Tibial nerve (tissue), 4 donors: ENCODE measurements at regions not wholly inside any gene's neighbourhood (a gene's known extent, or its start where the extent isn't known, plus 50 kb on each side); places are given as distances from the start of the nearest gene placed in this dataset.

ENCODE experiments used
- DNase-seq, 2 donors: peaks; one replicate each; pipeline ENCODE4 v3.0.0-alpha.2; 2019; ENCODE audit warnings: low spot score in 2 of 2
- H3K27ac ChIP-seq, 4 donors: fragments of 200-600 bp; sonication (generic) in 3 of 4; one replicate each; pipeline ENCODE4 v1.5.1; 2017 to 2019; ENCODE audit warnings: mild to moderate bottlenecking in 1 of 4
- H3K27me3 ChIP-seq, 2 donors: fragments of 200-600 bp; sonication (generic) in 1 of 2; one replicate each; pipeline versions ENCODE4 v1.5.1 to v1.6.0; 2017 to 2019
- H3K36me3 ChIP-seq, 3 donors: fragments of 200-600 bp; sonication (generic); one replicate each; pipeline ENCODE4 v1.5.1; 2018 to 2019
- H3K4me1 ChIP-seq, 4 donors: fragments of 200-600 bp; sonication (generic) in 3 of 4; one replicate each; pipeline ENCODE4 v1.5.1; 2017 to 2019
- H3K4me3 ChIP-seq, 4 donors: fragments of 200-600 bp; sonication (generic) in 3 of 4; one replicate each; pipeline ENCODE4 v1.5.1; 2017 to 2019; ENCODE audit warnings: mild to moderate bottlenecking in 1 of 4, moderate library complexity in 1 of 4
- H3K9me3 ChIP-seq, 4 donors: fragments of 200-600 bp; sonication (generic) in 3 of 4; one replicate each; pipeline ENCODE4 v1.5.1; 2017 to 2019
- CTCF ChIP-seq, 5 experiments: fragments of 200-600 bp in 3 of 5; fragments of 450-650 bp in 2 of 5; sonication (generic) in 3 of 5; IDR thresholded peaks; one replicate each; pipeline ENCODE4 v1.5.1; 2016 to 2019; ENCODE audit warnings: antibody characterized with exemption in 5 of 5, mild to moderate bottlenecking in 3 of 5, moderate library complexity in 2 of 5
- EP300 ChIP-seq, 2 donors: sonication (generic); formaldehyde crosslinking; IDR thresholded peaks; one replicate each; pipeline ENCODE4 v1.6.1; 2017; ENCODE audit warnings: antibody characterized with exemption in 2 of 2, mild to moderate bottlenecking in 1 of 2
- POLR2A ChIP-seq, 2 donors: fragments of 450-650 bp; IDR thresholded peaks; one replicate each; pipeline ENCODE4 v1.6.1; 2017; ENCODE audit warnings: antibody characterized with exemption in 2 of 2, mild to moderate bottlenecking in 2 of 2, moderate library complexity in 2 of 2
- WGBS, 2 donors: methylation state at CpG; one replicate each; pipeline ENCODE4 v1.1.5; 2018; 5-methylcytosine and 5-hydroxymethylcytosine counted together

- H3K36me3 ChIP-seq, result no peaks in the 10 kb centered on the region
- peaks cover 0 to 3% (median 0%) of the 10 kb centered on the region in 4 donors for H3K9me3 ChIP-seq
- DNase-seq, result no peak
- H3K4me3 ChIP-seq, result no peak overlapping the region
- H3K27ac ChIP-seq, result no peak overlapping the region
- no peaks in the 10 kb centered on the region for H3K4me1 ChIP-seq
- no peak for TF ChIP-seq POLR2A (IDR thresholded peaks at IDR 0.05)
- no peak for TF ChIP-seq CTCF (IDR thresholded peaks at IDR 0.05)
- no peak for TF ChIP-seq EP300 (IDR thresholded peaks at IDR 0.05)
- H3K27me3 ChIP-seq, result no peaks in the 10 kb centered on the region
- WGBS, 2 donors, result 82 to 92% methylated on average over 1 of the region's 1 CpG
Observed at GRCh38 chr9:1296331-1296730, 246.2 kb downstream of the DMRT2 start.

- DNase-seq, result no peak
- Histone ChIP-seq H3K27ac (no peak overlapping the region), H3K27me3 (no peaks in the 10 kb centered on the region), H3K36me3 (no peaks in the 10 kb centered on the region), H3K4me3 (no peak overlapping the region), H3K4me1 (no peaks in the 10 kb centered on the region), H3K9me3 (peaks cover 0 to 3% (median 0%) of the 10 kb centered on the region in 4 donors)
- TF ChIP-seq EP300 (IDR thresholded peaks at IDR 0.05), result no peak
- no peak for TF ChIP-seq CTCF (IDR thresholded peaks at IDR 0.05)
- 23 to 46% methylated on average over 2 of the region's 2 CpGs for WGBS, 2 donors
Observed at GRCh38 chr9:1298046-1298445, 247.9 kb downstream of the DMRT2 start.

- H3K9me3 ChIP-seq, result peaks cover 0 to 3% (median 0%) of the 10 kb centered on the region in 4 donors
- DNase-seq, result no peak
- H3K4me1 ChIP-seq, result no peaks in the 10 kb centered on the region
- WGBS, 2 donors, result 0% methylated on average over 1 of the region's 1 CpG
- no peak overlapping the region for H3K27ac ChIP-seq
- no peaks in the 10 kb centered on the region for H3K27me3 ChIP-seq
- H3K4me3 ChIP-seq, result no peak overlapping the region
- H3K36me3 ChIP-seq, result no peaks in the 10 kb centered on the region
- no peak for TF ChIP-seq EP300 (IDR thresholded peaks at IDR 0.05)
- TF ChIP-seq POLR2A (IDR thresholded peaks at IDR 0.05), result no peak
- TF ChIP-seq CTCF (IDR thresholded peaks at IDR 0.05), result no peak
Observed at GRCh38 chr9:1300941-1301340, 250.8 kb downstream of the DMRT2 start.

GRCh38 chr9:1303932-1304331 lies 253.8 kb downstream of the DMRT2 start:
- H3K27me3 ChIP-seq, result no peaks in the 10 kb centered on the region
- 68 to 76% methylated on average over 3 of the region's 3 CpGs for WGBS, 2 donors
- no peak for DNase-seq
- H3K36me3 ChIP-seq, result no peaks in the 10 kb centered on the region
- H3K4me3 ChIP-seq, result no peak overlapping the region
- H3K9me3 ChIP-seq, result no peaks in the 10 kb centered on the region
- no peaks in the 10 kb centered on the region for H3K4me1 ChIP-seq
- no peak overlapping the region for H3K27ac ChIP-seq
- TF ChIP-seq POLR2A (IDR thresholded peaks at IDR 0.05) (no peak), EP300 (IDR thresholded peaks at IDR 0.05) (no peak), CTCF (IDR thresholded peaks at IDR 0.05) (no peak)

- no peak for TF ChIP-seq POLR2A (IDR thresholded peaks at IDR 0.05)
- no peak for TF ChIP-seq EP300 (IDR thresholded peaks at IDR 0.05)
- no peak for TF ChIP-seq CTCF (IDR thresholded peaks at IDR 0.05)
- Histone ChIP-seq H3K36me3 (no peaks in the 10 kb centered on the region), H3K9me3 (peaks cover 0 to 8% (median 0%) of the 10 kb centered on the region in 4 donors), H3K4me3 (no peak overlapping the region), H3K27me3 (no peaks in the 10 kb centered on the region), H3K4me1 (no peaks in the 10 kb centered on the region), H3K27ac (no peak overlapping the region)
- no peak for DNase-seq
- WGBS, 2 donors, result 80 to 83% methylated on average over 2 of the region's 2 CpGs
Observed at GRCh38 chr9:1311462-1312042, 261.4 kb downstream of the DMRT2 start.
